ENCODE measurements at regions not wholly inside any gene's neighbourhood (a gene's known extent, or its start where the extent isn't known, plus 50 kb on each side); places are given as distances from the start of the nearest gene placed in this dataset.
"Not testable (repeated sequence)": the region's sequence is repeated elsewhere in the genome, so short reads cannot be mapped to it uniquely, and the experiment has no call there.

DNA sequence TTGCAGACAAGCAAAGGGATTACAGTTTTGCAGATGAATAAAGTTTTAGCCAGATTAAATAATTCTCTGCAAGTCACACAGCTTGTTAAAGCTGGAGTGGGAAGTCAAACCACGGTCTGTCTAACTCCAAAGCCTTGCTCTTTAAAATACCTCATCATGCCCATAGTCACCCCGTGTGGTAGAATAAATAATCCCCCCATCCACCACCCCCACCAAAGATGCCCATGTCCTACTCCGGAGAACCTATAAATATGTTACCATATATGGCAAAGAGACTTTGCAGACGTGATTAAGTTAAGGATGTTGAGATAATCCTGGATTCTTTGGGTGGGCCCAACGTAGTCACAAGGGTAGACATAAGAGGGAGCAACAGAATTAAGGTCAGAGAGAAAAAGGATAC lies 118.7 kb downstream of the BEND2 start:
- no peak for DNase-seq

DNA sequence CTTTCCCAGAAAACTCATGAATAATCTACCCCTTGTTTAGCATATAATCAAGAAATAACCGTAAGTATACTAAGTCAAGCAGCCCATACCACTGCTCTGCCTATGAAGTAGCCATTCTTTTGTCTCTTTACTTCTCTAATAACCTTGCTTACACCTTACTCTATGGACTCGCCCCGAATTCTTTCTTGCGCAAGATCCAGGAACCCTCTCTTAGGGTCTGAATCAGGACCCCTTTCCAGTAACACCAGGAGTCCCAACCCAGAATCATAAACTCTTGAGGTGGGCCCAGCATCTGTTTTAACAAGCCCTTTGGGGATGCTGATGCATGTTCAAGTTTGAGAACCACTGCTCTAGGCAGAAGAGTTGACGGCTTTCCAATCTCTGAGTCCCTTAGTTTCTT lies 119.6 kb downstream of the BEND2 start:
- DNase-seq, result no peak

DNA sequence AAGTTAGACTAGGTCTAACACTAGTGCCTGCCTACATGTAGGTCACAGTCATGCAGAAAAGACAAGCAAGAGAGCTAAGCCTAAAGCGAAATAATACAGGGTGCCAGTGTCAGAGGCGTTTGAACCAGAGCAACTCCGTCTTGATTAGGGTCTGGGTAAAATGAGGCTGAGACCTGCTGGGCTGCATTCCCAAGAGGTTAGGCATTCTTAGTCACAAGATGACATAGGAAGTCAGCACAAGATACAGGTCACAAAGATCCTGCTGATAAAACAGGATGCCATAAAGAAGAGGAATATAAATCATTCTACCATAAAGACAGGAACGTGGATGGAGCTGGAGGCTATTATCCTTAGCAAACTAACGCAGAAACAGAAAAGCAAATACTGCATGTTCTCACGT lies 120.9 kb downstream of the BEND2 start:
- no peak for DNase-seq

DNA sequence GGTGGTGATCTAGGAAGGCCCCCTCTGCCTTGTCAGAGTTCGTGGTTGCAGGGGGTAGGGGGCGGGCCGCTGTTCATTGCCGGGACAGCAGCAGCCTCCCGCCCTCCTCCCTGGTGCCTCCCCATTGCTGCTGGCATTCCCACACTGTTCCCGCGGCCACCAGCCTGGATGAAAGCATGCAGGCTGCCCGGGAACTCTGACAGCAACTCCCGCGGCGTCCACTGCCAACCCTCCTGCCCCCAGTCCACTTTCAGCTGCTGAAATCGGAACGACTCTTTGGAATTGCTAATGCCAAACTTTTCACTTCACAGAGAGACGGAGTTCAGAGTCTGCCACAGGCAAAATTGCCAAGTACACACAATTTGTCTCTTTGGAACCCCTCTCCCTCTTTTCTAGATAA lies 121.9 kb downstream of the BEND2 start:
- no peak for DNase-seq

DNA sequence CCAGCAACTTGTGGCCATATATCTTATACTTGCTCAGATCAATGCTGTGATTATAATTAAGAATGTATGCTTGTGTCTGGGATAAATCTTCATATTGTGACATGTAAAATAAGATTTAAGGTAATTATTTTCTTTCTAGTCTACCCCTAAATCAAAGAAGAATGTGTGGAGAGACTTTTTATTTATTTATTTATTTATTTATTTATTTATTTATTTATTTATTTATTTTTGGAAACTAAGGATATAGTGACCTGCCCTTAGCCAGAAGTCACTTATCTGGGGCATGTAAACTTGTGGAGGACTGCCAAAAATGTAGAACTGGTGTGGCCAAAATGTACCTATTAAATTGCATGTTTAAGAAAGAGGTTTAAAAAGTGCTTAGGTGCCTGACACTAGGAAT lies 144.3 kb downstream of the BEND2 start:
- DNase-seq, result no peak

DNA sequence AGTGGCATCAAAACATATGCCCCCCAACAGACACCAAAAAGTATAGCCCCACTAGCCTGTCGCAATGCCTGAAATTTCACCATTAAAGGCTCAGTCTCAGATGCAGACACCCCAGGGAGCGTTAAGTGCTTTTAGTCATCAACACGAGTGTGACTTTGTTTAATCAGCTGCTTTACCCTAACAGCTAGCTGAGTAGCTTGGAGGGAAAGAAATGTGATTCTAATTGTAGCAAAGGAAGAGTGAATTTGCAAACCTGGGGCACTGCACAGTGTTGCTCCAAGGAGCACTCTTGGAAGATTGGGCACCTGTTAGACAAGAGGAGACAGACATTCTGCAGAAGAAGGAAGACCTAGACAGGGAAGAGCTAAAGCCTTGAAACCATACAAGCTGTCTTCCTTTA lies 145.1 kb downstream of the BEND2 start:
- DNase-seq, result peak; percentile 56

DNA sequence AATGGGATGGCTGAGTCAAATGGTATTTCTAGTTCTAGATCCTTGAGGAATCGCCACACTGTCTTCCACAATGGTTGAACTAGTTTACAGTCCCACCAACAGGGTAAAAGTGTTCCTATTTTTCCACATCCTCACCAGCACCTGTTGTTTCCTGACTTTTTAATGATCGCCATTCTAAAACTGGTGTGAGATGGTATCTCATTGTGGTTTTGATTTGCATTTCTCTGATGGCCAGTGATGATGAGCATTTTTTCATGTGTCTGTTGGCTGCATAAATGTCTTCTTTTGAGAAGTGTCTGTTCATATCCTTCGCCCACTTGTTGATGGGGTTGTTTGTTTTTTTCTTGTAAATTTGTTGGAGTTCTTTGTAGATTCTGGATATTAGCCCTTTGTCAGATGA lies 152.6 kb downstream of the BEND2 start:
- not testable (repeated sequence) for DNase-seq

DNA sequence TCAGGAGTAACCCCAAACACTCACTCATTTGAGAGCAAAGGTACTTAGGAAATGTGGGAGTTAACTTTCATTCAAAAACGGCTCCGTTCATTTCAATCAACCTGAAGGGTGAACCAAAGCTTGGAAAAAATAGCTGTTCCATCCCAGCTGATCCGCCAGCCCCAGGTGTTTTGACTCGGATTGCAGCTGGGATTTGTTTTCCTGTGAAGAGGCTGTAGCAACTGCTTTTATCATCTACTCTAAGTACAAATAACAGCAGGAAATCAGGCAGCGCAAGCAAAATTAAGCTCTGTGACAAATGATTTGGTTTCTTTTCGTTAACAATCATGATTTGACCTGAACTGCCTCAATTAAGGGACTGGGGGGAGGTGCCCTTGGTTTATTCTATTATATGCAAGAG lies 154.7 kb downstream of the BEND2 start:
- DNase-seq, result peak; percentile 30

DNA sequence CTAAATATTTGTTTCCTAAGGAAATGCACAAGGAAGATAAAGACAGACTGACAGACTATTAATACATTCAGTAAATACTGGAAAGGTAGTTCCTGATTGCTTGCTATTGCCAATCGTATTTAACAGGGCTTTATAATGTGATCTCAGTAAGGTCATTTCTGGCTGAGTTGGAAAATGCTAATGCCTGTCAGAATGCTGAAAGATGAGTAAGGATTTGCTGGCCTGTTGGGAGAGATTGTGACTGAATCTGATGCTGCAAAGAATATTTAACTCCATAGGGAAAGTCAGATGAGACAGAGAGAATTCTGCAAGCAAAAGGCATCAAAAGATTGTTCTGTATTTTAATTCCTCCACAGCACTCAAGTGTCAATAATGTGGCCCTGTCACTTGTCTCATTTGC lies 169.0 kb downstream of the BEND2 start:
- no peak for DNase-seq

DNA sequence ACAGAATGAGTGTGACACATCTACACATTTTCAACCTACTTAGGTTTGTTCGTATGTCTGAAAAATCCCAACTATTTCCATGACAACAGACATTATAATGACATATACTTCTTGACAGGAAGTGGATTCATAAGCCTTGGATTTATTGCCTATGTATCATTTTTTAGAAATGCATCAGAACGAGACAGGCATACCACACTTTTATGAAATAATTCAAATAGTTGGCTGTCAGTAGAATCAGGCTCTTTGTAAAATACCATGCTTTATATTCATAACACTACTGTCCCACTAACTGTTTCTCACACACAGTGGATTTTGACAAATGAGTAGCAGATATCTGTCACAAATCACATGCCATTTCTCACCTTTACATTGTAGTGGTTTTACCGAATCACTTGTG lies 173.2 kb downstream of the BEND2 start:
- no peak for DNase-seq

DNA sequence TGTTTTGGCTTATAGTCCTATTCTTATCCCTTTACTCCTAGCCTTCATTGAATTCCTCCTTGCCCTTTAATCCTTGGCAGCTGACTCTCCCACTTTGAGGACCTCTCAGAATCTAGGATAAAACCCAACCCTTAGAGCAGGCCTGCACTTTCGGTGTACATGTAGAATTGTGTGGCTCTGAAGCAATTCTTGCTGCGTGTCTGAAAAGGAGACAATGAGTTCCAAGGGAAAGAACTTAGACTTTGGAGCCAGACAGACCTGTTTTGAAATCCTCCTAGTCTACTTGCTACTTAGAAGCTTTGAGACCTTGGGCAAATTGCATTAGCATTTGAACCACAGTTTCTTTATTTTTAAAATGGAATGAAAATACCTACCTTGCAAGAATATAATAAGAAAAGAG lies 175.2 kb downstream of the BEND2 start:
- DNase-seq, result no peak

DNA sequence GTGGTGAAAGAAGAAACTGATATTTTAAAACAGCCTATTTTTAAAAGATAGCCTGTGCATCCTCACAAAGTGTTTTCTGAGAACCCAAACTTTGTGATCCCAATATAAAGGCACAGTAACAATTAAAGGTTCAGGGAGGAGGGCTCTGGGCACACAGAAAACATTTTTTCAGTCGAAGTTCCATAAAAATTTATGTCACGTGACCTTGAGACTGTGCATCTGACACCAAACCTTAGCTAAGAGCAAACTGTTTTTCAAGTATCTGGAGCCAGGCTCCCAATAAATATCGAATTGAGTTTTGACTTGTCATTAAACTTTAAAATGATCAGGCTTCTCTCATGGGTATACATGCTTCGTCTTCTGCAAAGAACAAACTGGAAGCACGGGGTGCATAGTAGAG lies 177.9 kb downstream of the BEND2 start:
- DNase-seq, result no peak

DNA sequence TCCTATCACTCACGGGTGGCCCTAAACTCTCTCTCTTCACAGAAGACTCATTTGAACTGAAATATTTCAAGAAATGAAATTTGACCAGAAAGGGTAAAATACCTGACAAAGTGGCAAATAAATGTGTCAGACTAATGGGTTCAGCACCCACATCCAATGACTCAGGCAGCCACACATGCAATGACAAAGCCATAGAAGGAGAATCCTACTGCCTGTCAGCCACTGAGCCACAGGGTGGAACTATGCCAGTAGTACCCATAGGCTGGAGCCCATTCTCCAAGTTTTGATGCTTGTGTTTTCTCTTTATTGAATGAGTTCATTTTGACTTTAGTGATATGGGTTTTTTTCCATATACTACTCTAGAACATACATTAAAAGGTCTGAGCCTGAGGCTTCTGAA lies 179.0 kb downstream of the BEND2 start:
- no peak for DNase-seq

DNA sequence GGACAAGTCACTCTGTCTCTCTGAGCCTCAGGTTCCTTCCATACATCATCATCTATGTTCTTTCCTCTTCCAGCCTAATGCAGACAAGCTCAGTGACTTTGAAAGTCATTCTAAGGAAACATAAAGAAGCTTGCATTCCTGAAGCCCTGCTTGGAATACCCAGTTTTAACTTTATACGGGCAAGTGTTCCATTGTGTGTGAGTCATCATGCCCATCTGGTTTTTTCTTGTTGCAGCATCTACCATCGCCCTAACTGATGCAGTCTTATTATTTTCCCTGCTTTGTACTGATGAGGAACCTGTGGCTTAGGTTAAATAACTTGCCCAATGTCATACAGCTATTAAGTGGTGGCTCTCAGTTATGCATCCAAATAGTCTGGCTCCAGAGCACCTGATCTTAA lies 177.9 kb upstream of the RAI2 start:
- DNase-seq, result no peak

DNA sequence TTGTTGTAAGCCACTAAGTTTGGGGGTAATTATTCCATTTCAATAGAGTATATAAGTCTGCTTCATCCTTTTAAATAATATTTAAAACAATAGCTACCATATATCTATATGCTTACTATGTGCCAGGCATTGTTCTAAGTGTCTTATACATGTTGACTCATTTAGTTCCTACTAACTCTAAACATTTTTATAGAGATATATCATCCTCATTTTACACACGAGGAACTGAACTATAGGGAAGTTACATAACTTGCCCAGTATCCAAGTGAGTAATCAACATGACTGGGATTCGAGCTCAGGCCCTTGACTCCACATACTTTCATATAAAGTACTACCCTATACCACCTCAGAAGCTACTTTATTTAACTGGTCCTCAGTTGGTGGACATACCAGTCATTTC lies 175.3 kb upstream of the RAI2 start:
- DNase-seq, result no peak

DNA sequence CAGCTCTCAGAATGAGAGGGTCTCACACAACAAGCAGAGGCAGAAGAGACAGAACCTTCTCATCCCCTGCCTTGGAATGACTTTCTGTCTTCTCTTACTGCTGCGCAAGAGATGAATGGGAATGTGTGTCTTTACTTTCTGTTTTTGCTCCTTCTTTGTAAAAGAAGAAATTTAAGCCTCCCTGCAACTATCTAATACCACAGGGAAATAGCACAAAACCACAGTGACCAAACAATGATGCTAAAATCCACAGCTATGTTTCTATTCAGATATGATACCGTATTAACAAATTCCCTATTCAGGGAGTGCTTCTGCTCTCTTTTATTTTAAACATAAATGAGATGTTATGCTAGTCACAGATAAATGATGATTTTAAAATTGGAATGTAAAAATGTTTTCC lies 173.8 kb upstream of the RAI2 start:
- no peak for DNase-seq

DNA sequence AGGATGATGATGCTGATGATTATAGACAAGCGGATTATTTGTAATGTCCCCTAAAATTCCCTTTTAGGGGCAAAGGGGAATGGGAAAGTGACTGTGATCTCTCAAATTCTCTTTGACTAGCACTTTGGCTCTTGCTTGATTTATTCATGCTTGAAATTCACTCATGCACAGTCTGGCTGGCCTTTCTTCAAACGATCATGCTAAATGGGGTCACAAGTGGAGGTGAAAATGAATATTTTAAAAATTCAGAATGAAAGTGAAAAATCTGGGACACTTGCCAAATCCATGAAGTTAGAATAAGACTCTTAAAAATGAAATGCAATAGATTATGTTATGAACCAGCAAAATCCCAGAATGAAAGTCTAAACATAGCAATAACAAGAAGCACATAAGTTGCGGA lies 173.4 kb upstream of the RAI2 start:
- DNase-seq, result peak; percentile 1

DNA sequence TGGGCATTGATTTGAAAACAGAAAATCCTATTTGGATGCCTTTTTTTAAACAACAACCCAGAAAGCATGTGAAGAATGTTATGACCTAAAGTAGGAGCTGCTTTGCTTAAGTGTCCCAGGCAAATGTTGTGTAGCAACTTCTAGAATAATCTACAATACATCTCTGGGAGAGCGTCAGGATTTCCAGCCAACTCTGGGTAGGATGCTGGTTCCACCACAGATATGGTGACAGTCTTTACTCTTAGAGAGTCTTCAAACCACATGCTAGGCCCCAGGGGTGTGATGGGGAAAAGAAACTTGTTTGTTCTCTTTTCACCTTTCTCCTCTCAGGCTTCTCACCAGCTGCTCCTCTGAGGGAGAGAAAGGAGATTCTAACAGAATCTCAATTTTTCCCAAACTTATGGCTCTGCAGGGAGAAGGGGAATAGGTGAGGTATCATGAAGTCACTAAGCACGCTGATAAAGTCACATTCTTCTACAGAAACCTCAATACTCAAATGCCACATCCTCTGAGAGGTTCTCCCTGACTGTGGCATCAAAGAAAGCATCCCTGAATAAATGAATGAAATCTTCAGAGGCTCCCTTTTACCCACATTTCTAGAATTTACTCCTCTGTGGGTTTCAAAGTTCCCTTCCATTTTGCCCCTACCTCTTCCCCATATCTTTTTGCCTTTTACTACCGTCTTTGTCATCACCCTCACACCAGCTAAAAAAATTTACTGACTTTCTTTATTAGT lies 171.6 kb upstream of the RAI2 start:
- DNase-seq, result no peak

DNA sequence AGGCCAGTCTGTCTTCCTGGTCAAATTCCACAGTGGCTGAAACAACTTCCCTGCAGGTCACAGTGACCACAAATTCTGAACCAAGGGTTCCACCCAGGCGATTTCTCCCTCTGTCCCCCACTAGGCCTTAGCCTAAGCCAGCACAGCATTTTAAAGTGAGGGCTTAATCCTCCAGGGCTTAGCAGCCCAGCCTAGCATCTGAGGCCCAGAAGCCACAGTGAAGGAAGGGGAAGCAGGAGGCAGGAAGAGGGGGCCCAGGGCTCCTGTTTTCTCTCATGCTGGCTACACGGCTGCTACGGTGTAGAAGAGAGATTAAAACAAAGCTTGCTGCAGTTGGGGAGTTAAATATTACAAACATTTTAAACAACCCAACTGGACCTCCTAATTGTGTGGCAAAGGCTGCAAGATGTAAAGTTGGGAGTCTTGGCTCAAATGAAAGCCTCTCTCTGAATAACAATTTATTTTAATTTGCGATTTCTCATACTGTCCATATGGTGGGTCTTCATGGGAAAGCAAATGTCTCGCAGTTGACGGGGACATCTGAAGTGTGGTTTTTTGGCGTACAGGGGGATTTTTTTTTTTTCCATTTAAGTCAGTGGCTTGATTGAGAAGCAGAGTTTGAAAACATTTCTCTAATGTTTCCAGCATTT lies 170.8 kb upstream of the RAI2 start:
- DNase-seq, result no peak

DNA sequence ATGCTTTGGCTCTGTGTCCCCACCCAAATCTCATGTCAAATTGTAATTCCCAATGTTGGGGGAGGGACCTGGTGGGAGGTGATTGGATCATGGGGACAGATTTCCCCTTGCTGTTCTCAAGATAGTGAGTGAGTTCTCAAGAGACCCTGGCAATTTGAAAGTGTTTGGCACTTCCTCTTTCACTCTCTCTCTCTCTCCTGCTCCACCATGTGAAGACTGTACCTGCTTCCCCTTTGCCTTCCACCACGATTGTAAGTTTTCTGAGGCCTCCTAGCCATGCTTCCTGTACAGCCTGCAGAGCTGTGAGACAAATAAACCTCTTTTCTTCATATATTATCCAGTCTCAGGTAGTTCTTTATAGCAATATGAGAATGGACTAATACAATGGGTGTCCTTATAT lies 169.6 kb upstream of the RAI2 start:
- DNase-seq, result not testable (repeated sequence)

DNA sequence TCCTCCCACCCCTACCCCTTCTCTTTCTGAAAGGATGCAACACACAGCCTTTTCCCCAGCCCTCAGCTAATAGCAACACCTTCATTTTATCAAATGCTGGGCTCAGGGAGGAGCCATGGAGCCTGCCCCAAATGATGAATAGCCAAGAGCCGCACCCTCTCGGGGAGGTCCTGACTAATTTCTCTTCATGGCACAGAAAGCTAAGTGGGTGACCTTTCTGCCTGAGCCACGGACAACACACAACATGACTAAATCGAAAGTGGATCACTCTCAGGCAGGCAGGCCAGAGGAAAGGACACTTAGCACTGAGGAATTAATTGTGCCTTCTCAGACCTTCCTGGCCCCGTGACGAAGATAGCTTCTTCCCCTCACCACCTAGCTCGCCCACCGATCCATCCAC lies 165.1 kb upstream of the RAI2 start:
- DNase-seq, result no peak

DNA sequence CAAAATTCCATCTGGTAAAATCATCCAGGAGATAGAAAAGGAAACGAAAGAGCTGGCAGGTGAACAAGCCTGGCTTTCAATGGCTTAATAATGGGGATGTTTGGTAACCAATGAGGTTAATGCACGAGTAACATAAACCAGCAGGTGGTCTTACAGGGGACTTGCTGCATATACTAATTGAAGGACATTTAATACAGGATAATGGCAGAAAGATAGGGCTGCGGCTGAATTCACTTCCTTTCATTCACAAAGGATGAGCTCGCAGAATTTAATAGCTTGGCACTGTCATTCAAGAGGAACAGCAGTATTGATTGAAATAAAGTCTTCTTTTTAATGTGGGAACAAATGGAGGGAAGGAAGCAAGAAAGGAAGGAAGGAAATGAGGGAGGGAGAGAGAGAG lies 156.3 kb upstream of the RAI2 start:
- DNase-seq, result peak; percentile 7

DNA sequence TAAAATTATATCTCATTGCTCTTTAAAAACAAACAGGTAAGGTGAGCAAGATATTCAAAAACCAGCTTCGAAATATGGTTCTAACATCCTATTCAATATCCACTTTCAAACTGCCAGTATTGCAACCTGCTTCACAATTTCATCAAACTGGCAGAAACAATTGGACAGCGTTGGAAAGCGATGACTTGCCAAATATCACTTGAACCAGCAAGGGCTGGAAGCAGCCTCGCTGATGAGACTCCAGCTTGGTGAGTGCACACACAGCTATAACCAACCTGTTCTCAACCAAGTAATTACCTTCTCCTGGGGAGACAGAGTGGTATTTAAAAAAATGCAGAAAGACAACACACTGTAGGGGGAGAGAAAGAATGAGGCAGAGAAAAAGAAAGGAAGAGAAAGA lies 155.8 kb upstream of the RAI2 start:
- no peak for DNase-seq

DNA sequence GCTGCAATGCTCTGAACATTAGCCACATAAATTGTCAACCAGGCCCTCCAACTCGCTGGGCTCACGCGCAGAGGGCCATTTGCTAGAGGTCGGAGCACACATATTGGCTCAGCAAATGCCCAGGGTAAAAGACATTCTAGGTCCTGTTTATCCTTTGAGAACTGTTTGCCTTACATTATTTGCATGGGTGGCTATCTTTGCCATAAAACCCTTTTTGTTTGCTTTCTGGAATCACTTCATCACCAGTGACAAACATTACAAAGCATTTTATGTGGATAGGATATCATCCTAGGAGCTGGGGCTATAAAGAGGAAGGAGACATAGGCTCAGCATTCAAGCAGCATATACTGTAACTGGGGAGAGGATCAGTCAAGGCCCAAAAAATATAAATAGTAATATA lies 149.2 kb upstream of the RAI2 start:
- no peak for DNase-seq

DNA sequence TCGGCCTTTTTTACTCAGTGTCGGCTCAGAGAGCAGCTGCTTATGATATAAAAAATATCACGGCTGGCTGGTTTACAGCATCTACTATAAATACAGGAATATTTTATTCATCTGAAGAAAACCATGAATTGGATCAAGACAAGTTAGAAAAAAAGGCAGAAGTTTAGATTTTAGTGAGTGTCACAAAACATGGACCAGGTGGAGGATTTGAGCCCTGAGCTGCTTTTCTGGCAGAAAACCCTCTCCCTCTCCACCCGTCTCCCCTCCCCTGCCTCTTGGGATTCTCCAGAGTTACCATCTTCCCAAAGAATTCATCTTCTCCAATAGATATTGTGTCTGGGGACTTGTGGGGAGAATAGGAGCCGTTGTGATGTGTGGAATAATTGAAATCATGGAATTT lies 142.8 kb upstream of the RAI2 start:
- DNase-seq, result no peak

Data from DMS79 treated with DMSO at 0.1 percent for 48 hours (cell line).